ENCODE measurements at regions not wholly inside any gene's neighbourhood (a gene's known extent, or its start where the extent isn't known, plus 50 kb on each side); places are given as distances from the start of the nearest gene placed in this dataset.

DNA sequence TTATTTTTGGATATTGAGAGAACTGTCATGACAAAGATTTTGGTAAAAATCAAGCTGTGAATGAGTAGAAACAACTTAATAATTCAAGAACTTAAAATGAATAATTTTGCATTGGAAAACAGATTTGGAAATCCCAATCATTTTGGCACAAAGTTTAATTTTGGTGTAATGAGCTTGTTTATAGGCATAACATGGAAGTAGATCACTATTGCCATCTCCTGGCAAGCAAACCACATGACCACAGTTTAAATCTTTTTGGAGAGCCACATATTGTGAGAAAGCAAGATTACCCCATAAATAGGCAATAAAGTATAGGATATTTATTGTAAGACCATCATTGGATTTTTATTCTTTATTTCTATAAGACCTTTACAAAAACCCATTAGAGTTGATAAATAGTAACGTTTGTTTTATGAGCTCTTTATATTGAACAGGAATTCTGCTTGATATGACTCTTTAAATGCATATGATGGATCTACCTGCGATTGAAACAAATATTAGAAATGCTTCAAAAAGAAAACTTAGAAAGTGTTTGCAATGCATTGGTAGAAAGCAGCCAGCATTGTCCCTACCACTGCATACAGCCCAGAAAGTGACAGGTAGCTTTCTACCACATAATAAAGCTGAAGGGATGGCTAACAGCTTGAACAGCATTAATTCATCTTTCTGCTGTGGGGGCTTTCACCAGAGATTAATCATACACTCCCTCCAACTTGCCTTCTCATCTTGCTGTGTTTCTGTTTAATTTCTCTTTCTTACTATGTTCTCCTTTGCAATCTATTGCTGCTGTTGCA is 766.8 kb downstream of the TBL1XR1 start:
- DNase-seq (ENCODE audit: low spot score) = peak; percentile 44

- no peak for DNase-seq (ENCODE audit: low spot score)
These were observed 768.7 kb downstream of the TBL1XR1 start for GRCh38 chr3:176428552-176428951.

GRCh38 chr3:176426371-176426770 is 770.9 kb downstream of the TBL1XR1 start:
- no peak for DNase-seq (ENCODE audit: low spot score)

DNA sequence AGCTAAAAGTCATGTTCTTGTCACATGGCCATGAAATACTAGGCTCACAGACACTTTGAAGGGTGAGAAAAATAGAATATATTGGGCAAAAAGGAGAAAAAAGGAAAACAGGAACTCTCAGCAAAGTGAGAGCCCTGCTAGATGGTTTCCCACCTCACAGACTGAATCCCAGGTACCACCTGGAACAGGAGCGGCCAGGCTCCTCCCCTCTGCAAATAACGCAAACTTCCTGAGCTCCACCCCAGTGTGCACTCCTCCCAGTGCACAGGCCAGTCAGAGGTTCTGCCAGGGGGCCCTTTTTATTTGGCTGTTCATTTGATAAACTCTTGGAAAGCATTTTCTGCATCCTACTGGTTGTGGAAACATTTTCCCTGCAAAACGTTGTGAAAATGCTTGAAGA is 780.4 kb downstream of the TBL1XR1 start:
- no peak for DNase-seq (ENCODE audit: low spot score)

DNA sequence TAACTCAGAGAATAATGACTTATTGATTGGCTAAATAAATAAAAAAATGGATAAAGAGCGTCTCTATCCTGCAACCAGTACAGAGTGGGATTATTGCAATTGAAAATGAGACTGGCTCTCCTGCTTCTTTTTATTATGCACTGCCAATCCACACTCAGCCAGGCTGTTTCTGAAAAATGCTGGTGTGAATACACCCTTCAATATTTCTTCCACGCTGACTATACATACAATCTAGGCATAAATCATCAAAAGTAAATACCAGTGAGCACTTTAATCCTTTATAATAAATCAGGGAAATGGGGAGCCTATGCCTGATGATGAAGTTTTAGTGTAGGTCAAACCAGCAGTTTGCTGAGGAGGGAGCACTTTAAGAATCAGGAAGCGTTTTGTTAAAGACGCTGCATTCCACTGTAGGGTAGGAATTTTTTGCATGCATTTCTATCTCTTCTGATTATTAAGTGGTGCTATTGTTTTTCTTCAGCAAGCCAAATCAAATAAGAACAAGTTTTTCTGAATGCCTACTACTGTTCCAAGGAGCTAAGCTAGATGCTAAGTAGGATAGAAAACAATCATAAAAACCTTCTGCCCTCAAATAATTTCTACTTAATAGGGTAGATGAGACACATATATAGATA is 781.5 kb downstream of the TBL1XR1 start:
- DNase-seq (ENCODE audit: low spot score) = no peak

GRCh38 chr3:176412771-176413170 is 784.5 kb downstream of the TBL1XR1 start:
- DNase-seq (ENCODE audit: low spot score) = no peak

DNA sequence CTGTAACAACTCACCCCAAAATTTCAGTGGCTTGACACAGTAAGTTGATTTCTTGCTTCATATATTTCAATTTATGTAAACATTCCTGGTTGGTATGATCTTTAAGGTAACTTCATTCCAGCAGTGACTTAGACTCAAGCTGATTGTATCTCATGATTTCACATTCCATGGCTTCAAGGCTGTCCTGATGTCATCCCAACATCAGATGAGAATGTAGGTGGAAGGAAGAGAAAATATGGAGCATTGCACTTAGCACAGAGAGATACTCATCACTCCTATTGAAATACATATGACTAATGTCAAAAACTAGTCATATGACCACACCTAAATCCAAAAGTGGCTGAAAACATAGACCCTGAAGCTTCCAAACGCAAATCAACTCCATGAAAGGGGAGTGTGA is 793.8 kb downstream of the TBL1XR1 start:
- no peak for DNase-seq (ENCODE audit: low spot score)

GRCh38 chr3:176401211-176401610 is 796.1 kb downstream of the TBL1XR1 start:
- no peak for DNase-seq (ENCODE audit: low spot score)

DNA sequence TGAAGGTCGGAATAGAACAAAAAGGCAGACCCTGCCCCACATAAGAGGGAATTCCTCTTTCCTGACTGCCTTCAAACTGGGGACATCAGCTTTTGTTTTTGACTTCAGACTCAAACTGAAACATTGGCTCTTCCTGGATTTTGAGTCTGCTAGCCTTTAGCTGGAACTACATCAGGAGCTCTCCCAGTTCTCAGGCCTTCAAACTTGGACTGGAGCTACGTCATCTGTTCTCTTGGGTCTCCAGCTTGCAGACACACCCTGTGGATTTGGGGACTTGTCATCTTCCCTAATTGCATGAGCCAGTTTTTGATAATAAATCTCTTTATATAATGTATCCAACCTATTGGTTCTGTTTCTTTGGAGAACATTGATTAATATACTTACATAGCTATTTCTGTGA is 798.1 kb downstream of the TBL1XR1 start:
- DNase-seq (ENCODE audit: low spot score) = no peak

DNA sequence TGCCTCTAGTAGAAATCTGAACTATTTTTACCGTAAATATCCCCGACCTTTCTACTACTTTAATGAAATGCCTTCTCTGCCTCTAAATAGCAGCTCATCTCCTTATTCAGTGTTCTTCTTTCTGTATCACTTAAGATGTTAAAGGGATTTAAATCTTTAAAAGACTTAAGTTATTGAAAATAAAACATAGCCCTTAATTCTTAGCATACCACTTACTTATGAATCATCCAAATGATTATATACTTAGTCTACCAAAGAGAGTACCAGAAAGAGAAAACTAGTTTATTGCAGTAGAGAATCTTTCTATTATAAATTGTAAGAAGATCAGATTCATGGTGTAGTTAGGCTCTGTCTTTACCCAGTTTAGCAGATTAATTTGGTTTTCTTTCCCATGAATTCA is 802.0 kb downstream of the TBL1XR1 start:
- no peak for DNase-seq (ENCODE audit: low spot score)

DNA sequence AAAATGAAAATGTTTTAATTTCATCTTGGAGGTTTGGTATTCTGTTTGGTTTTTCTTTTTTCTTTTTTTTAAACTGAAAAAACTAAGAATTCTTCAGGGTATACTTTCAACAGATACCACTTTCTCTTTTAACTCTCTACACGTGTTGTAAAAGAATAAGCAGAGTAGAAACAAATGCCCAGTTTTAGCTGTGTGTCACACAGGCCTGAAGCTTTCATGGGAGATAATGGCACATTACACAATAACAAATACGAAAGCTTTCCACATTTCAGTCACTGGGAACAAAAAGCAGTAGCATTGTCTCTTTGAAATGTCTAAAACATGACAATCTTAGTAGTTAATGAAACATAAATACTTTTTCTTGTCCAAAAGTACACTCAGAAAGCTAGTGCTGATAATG is 818.5 kb downstream of the TBL1XR1 start:
- DNase-seq (ENCODE audit: low spot score) = no peak

GRCh38 chr3:176376531-176376930 is 820.8 kb downstream of the TBL1XR1 start:
- no peak for DNase-seq (ENCODE audit: low spot score)

DNA sequence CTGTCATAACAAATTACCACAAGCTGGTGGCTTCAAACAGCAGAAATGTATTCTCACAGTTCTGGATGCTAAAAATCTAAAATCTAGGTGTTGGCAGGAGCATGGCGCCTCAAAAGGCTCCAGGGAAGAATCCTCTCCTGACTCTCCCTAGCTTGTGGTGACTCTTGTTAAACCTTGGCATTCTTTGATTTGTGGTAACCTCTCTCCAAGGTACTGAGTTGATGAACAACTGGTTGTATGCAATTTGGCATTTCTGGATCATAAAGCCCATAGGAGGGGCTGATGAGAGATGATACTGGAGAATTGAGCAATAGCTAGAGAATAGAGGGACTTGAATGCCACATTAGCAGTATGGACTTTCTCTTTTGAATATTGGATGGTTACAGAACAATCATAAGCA is 821.8 kb downstream of the TBL1XR1 start:
- no peak for DNase-seq (ENCODE audit: low spot score)

- no peak for DNase-seq (ENCODE audit: low spot score)
These were observed 835.0 kb downstream of the TBL1XR1 start for GRCh38 chr3:176362191-176362731.

DNA sequence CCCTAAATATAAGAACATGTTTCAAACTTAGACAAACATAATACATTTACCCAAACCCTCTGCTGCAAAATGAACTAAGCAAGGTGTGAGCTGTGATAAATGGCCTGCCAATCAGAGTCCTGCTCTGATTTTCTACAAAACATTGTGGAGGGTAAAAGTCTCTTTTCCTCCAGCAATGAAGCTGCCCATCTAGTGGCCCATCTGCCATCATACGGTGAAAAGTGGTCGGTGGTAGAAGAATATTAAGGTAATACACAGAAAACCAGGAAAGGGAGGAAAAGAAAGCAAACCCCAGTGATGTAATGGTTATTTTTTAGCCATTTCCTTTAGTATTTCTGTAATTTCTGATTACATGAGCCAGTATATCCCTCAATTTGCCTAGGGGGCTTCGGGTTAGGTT is 838.1 kb downstream of the TBL1XR1 start:
- no peak for DNase-seq (ENCODE audit: low spot score)

GRCh38 chr3:176357891-176358290 is 839.4 kb downstream of the TBL1XR1 start:
- no peak for DNase-seq (ENCODE audit: low spot score)

DNA sequence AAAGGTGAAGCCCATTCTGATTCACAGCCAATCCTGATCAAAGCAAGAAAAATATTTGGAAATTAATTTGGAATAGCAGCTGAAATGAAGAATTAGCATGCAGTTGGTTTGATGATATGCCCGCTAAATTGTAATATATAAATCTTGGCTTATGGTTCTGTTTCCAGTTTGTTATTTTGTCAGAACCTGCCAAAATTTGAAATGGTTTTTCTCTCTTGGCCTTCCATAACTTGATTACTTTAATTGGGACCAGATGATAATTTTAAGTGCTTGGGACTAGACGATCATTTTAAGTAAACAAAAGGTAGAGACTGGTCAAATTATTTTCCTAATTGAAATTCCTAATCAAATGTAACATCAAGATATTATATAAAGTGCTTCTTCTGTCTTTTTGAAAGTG is 842.4 kb downstream of the TBL1XR1 start:
- no peak for DNase-seq (ENCODE audit: low spot score)

DNA sequence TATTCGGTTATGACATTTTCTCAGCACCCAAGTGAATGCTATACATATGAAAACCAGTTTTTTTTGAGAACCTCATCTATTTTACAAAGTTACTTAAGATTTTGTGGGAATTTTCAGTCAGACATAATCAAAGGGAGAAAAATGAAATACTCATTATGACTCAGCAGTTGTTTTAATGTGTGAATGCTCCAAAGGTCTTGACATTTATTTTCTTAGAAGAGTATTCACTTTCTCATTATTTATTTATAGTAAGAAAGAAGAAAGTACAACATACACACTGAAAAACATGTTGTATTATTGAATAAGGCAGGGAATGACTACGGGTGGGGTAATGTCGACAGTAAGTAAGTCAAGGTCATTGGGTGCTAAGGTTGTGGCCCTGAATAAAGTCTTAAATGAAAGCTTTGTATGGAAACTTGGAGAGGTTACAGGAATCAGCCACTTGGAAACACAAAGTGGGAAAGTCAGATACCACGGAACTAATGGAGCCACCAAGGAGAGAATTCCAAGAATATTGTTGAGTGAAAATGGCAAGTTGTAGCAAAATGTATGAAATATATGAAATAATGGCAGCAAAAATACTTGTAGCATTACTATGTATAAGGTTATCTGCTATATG is 844.5 kb downstream of the TBL1XR1 start:
- DNase-seq (ENCODE audit: low spot score) = no peak

DNA sequence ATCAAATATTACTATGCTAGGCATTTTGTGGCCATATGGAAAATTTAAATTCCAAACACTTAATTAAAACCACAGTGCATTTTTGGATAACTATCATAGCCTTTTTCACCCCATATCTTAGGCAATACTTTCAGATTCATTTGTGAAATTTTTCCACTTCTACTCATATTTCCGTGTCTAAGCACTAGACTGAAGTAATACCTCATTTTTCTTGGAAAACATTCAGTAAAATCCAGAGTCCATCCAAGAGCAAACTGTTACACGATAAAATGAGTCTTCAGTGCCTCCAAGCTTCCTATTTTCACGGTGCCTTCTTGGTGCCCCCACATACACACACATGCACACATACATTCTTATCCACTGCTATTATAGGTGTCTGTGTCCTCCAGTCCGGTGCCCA is 845.9 kb downstream of the TBL1XR1 start:
- DNase-seq (ENCODE audit: low spot score) = no peak

DNA sequence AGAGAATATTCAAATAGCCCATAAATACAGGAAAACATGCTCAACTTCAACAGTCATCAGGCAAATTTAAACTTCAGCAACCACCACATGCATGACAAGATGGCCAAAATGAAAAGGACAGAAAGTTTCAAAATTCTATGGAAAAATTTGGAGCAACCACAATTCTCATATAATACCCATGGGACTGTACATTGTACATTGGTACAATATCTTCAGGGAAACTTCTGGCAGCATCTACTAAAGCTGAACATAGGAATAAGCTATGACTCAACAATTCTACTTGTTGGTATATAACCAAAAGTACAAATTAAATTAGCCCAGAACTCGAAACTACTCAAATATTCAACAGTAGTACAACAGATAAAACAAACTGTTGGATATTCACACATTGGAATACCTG is 847.6 kb downstream of the TBL1XR1 start:
- no peak for DNase-seq (ENCODE audit: low spot score)

DNA sequence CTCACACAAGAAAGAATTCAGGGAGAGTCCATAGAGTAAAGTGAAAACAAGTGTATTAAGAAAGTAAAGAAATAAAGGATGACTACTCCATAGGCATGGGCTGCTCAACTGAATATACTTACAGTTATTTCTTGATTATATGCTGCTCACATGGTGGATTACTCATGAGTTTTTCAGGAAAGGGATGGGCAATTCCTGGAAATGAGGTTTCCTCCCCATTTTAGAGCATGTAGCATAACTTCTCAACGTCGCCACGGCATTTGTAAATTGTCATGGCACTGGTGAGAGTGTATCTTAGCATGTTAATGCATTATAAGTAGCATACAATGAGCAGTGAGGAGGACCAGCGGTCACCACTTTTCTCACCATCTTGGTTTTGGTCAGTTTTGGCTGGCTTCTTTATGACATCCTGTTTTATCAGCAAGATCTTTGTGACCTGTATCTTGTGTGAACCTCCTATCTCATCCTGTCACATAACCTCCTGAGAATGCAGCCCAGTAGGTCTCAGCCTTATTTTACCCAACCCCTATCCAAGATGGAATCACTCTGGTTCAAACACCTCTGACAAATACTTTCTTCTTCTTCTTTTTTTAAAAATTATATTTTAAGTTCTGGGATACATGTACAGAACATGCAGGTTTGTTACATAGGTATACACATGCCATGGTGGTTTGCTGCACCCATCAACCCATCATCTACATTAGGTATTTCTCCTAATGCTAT is 849.7 kb downstream of the TBL1XR1 start:
- DNase-seq (ENCODE audit: low spot score) = no peak

GRCh38 chr3:176341963-176342362 is 855.3 kb downstream of the TBL1XR1 start:
- no peak for DNase-seq (ENCODE audit: low spot score)
